ENCODE measurements at regions not wholly inside any gene's neighbourhood (a gene's known extent, or its start where the extent isn't known, plus 50 kb on each side); places are given as distances from the start of the nearest gene placed in this dataset.

- TF ChIP-seq CTCF (IDR thresholded peaks at IDR 0.05 in 4 of 5, conservative IDR thresholded peaks at IDR 0.05 in 1 of 5) (no peak), POLR2A (IDR thresholded peaks at IDR 0.05) (no peak)
These were observed 135.3 kb upstream of the EEF1E1 start for GRCh38 chr6:8237668-8238067.
